ENCODE measurements at regions not wholly inside any gene's neighbourhood (a gene's known extent, or its start where the extent isn't known, plus 50 kb on each side); places are given as distances from the start of the nearest gene placed in this dataset.
A peak's percentile ranks its signal among the peaks of the same experiment; 100 is the strongest.

GRCh38 chr13:73412933-73413332 is 354.1 kb downstream of the KLF5 start:
- TF ChIP-seq CTCF (IDR thresholded peaks at IDR 0.05 in 2 of 3, conservative IDR thresholded peaks at IDR 0.05 in 1 of 3; ENCODE audit: borderline replicate concordance in 1 of 3, insufficient read depth in 1 of 3, low read depth in 2 of 3, low read length in 2 of 3) = no peak
- TF ChIP-seq RAD21 (IDR thresholded peaks at IDR 0.05; ENCODE audit: low read depth) = no peak
- no peak for TF ChIP-seq POLR2A (IDR thresholded peaks at IDR 0.05; ENCODE audit: borderline replicate concordance, extremely low read depth, insufficient read depth, insufficient read length)
- no peak for TF ChIP-seq EZH2 (IDR thresholded peaks at IDR 0.05)
- no peak for TF ChIP-seq EZH2phosphoT487 (IDR thresholded peaks at IDR 0.05; ENCODE audit: borderline replicate concordance)
- TF ChIP-seq SIN3A (IDR thresholded peaks at IDR 0.05; ENCODE audit: low read depth) = no peak
- TF ChIP-seq SP1 (IDR thresholded peaks at IDR 0.05; ENCODE audit: low read depth) = peak; percentile 74
- 0 out of 2 replicates have a peak, but pooled peaks have one; percentile 19 for TF ChIP-seq POLR2AphosphoS5 (IDR thresholded peaks at IDR 0.05; ENCODE audit: low read depth, low read length)

Data from HCT116 (cell line).